Activated CD4-positive, alpha-beta T cell treated with anti-CD3 and anti-CD28 coated beads for 36 hours (primary cell): ENCODE measurements at regions not wholly inside any gene's neighbourhood (a gene's known extent, or its start where the extent isn't known, plus 50 kb on each side); places are given as distances from the start of the nearest gene placed in this dataset.

Source experiments
- ATAC-seq: fragments of 200-7000 bp; cut with Tn5 transposase; one replicate; pipeline ENCODE4 v1.10.0; 2021; ENCODE audit warnings: mild to moderate bottlenecking, moderate library complexity
- CTCF ChIA-PET: fragments of 350-600 bp; sonication (Branson Sonifier 250); formaldehyde crosslinking; loops from one replicate; lab custom pipeline; 2021; ENCODE audit warnings: antibody characterized with exemption; lab: Charles Lee
- POLR2A ChIA-PET: fragments of 350-600 bp; sonication (Branson Sonifier 250); formaldehyde crosslinking; loops from one replicate; lab custom pipeline; 2021; ENCODE audit warnings: antibody characterized with exemption, inconsistent platforms; lab: Charles Lee
- DNase-seq: peaks from one replicate; pipeline ENCODE4 v3.0.0-alpha.2; 2020
- H3K27ac Mint-ChIP-seq: one replicate; pipeline ENCODE4 v1.8.0; 2021; ENCODE audit warnings: mixed read lengths
- H3K27me3 Mint-ChIP-seq: one replicate; pipeline ENCODE4 v1.8.0; 2021; ENCODE audit warnings: mixed read lengths
- H3K36me3 Mint-ChIP-seq: one replicate; pipeline ENCODE4 v1.8.0; 2021; ENCODE audit warnings: low read depth, mixed read lengths
- H3K4me1 Mint-ChIP-seq: one replicate; pipeline ENCODE4 v1.8.0; 2021; ENCODE audit warnings: mixed read lengths
- H3K4me3 Mint-ChIP-seq: one replicate; pipeline ENCODE4 v1.8.0; 2021; ENCODE audit warnings: mild to moderate bottlenecking, moderate library complexity, mixed read lengths
- H3K9me3 Mint-ChIP-seq: one replicate; pipeline ENCODE4 v1.8.0; 2021; ENCODE audit warnings: low read depth, mixed read lengths
- intact Hi-C, 2 experiments: fragments of 100-400 bp; cut with DNase I in 1 of 2; cut with micrococcal nuclease in 1 of 2; formaldehyde crosslinking; loops; one replicate each; pipeline versions ENCODE4 v1.14.2 to v1.15.1; 2022 to 2024; cut with DNase I, micrococcal nuclease

- ChIA-PET CTCF (interaction anchor here (0.5 kb wide), 1 partner anchor 26 kb away, joined by 4 read pairs; no protein-coding TSS in a partner anchor), POLR2A (no interaction called here)
- Mint-ChIP-seq H3K36me3 (no peaks in the 10 kb centered on the region), H3K4me3 (no peak overlapping the region), H3K27ac (no peak overlapping the region), H3K9me3 (no peaks in the 10 kb centered on the region), H3K27me3 (no peaks in the 10 kb centered on the region), H3K4me1 (no peaks in the 10 kb centered on the region)
- no peak for ATAC-seq
- intact Hi-C loops, result no loop called here
- no peak for DNase-seq
Observed at GRCh38 chr14:38839694-38840365, 263.2 kb downstream of the SEC23A start.

- Mint-ChIP-seq H3K4me1 (no peaks in the 10 kb centered on the region), H3K4me3 (no peak overlapping the region), H3K36me3 (no peaks in the 10 kb centered on the region), H3K9me3 (no peaks in the 10 kb centered on the region), H3K27me3 (no peaks in the 10 kb centered on the region), H3K27ac (no peak overlapping the region)
- CTCF ChIA-PET, result no interaction called here
- ATAC-seq (no peak), DNase-seq (no peak)
- intact Hi-C loops, result no loop called here
- POLR2A ChIA-PET, result no interaction called here
Observed at GRCh38 chr14:38838979-38839323, 264.1 kb downstream of the SEC23A start.

GRCh38 chr14:38838049-38838978 is 264.7 kb downstream of the SEC23A start:
- intact Hi-C loops, result no loop called here
- H3K4me3 Mint-ChIP-seq, result no peak overlapping the region

GRCh38 chr14:38837343-38838048 is 265.5 kb downstream of the SEC23A start:
- no peaks in the 10 kb centered on the region for H3K36me3 Mint-ChIP-seq
- no peaks in the 10 kb centered on the region for H3K27me3 Mint-ChIP-seq
- intact Hi-C loops, result no loop called here
- H3K4me3 Mint-ChIP-seq, result no peak overlapping the region
- H3K4me1 Mint-ChIP-seq, result no peaks in the 10 kb centered on the region
- no peak for ATAC-seq
- H3K27ac Mint-ChIP-seq, result no peak overlapping the region
- DNase-seq, result no peak
- POLR2A ChIA-PET, result no interaction called here
- H3K9me3 Mint-ChIP-seq, result no peaks in the 10 kb centered on the region
- CTCF ChIA-PET, result no interaction called here

More at GRCh38 chr14:38838049-38838978, 264.7 kb downstream of the SEC23A start:
- ChIA-PET CTCF (no interaction called here), POLR2A (no interaction called here)
- H3K9me3 Mint-ChIP-seq, result no peaks in the 10 kb centered on the region
- no peak overlapping the region for H3K27ac Mint-ChIP-seq
- no peak for DNase-seq
- no peaks in the 10 kb centered on the region for H3K36me3 Mint-ChIP-seq
- no peaks in the 10 kb centered on the region for H3K4me1 Mint-ChIP-seq
- no peaks in the 10 kb centered on the region for H3K27me3 Mint-ChIP-seq
- no peak for ATAC-seq

GRCh38 chr14:38836539-38836938 is 266.5 kb downstream of the SEC23A start:
- no peaks in the 10 kb centered on the region for H3K9me3 Mint-ChIP-seq
- H3K36me3 Mint-ChIP-seq, result no peaks in the 10 kb centered on the region
- H3K4me1 Mint-ChIP-seq, result no peaks in the 10 kb centered on the region
- no peak overlapping the region for H3K27ac Mint-ChIP-seq
- no peaks in the 10 kb centered on the region for H3K27me3 Mint-ChIP-seq
- ATAC-seq (no peak), DNase-seq (no peak)
- intact Hi-C loops, result no loop called here
- ChIA-PET POLR2A (no interaction called here), CTCF (no interaction called here)
- H3K4me3 Mint-ChIP-seq, result no peak overlapping the region

- POLR2A ChIA-PET, result no interaction called here
- ATAC-seq (no peak), DNase-seq (no peak)
- no peaks in the 10 kb centered on the region for H3K27me3 Mint-ChIP-seq
- H3K4me3 Mint-ChIP-seq, result no peak overlapping the region
- CTCF ChIA-PET, result no interaction called here
- no peak overlapping the region for H3K27ac Mint-ChIP-seq
- no peaks in the 10 kb centered on the region for H3K36me3 Mint-ChIP-seq
- intact Hi-C loops, result no loop called here
- H3K9me3 Mint-ChIP-seq, result no peaks in the 10 kb centered on the region
- H3K4me1 Mint-ChIP-seq, result no peaks in the 10 kb centered on the region
Observed at GRCh38 chr14:38835874-38836273, 267.2 kb downstream of the SEC23A start.

- peaks cover 4% of the 10 kb centered on the region for H3K27me3 Mint-ChIP-seq
- POLR2A ChIA-PET, result no interaction called here
- CTCF ChIA-PET, result interaction anchor here (0.6 kb wide), 1 partner anchor 1590 kb away, joined by 3 read pairs; no protein-coding TSS in a partner anchor
- no peaks in the 10 kb centered on the region for H3K9me3 Mint-ChIP-seq
- H3K4me1 Mint-ChIP-seq, result no peaks in the 10 kb centered on the region
- ATAC-seq (no peak), DNase-seq (no peak)
- no peaks in the 10 kb centered on the region for H3K36me3 Mint-ChIP-seq
- no peak overlapping the region for H3K4me3 Mint-ChIP-seq
- H3K27ac Mint-ChIP-seq, result no peak overlapping the region
- intact Hi-C loops, result no loop called here
Observed at GRCh38 chr14:38828183-38828827, 274.7 kb downstream of the SEC23A start.

- Mint-ChIP-seq H3K27ac (no peak overlapping the region), H3K4me3 (no peak overlapping the region), H3K9me3 (no peaks in the 10 kb centered on the region), H3K4me1 (no peaks in the 10 kb centered on the region), H3K27me3 (peaks cover 4% of the 10 kb centered on the region), H3K36me3 (no peaks in the 10 kb centered on the region)
- POLR2A ChIA-PET, result no interaction called here
- CTCF ChIA-PET, result no interaction called here
- DNase-seq (no peak), ATAC-seq (no peak)
- intact Hi-C loops, result no loop called here
Observed at GRCh38 chr14:38824706-38825105, 278.3 kb downstream of the SEC23A start.

GRCh38 chr14:38818555-38818954 is 284.5 kb downstream of the SEC23A start:
- ATAC-seq (no peak), DNase-seq (no peak)
- CTCF ChIA-PET, result no interaction called here
- Mint-ChIP-seq H3K9me3 (no peaks in the 10 kb centered on the region), H3K27me3 (no peaks in the 10 kb centered on the region), H3K4me1 (no peaks in the 10 kb centered on the region), H3K4me3 (no peak overlapping the region), H3K36me3 (no peaks in the 10 kb centered on the region), H3K27ac (no peak overlapping the region)
- POLR2A ChIA-PET, result no interaction called here
- intact Hi-C loops, result no loop called here

GRCh38 chr14:38808734-38809455 is 294.1 kb downstream of the SEC23A start:
- Mint-ChIP-seq H3K4me1 (no peaks in the 10 kb centered on the region), H3K27me3 (peaks cover 1% of the 10 kb centered on the region), H3K9me3 (no peaks in the 10 kb centered on the region), H3K27ac (no peak overlapping the region), H3K4me3 (no peak overlapping the region), H3K36me3 (no peaks in the 10 kb centered on the region)
- ChIA-PET POLR2A (no interaction called here), CTCF (interaction anchor here (0.5 to 1.6 kb wide), 5 partner anchors 15 to 488 kb away, joined by 3 to 6 read pairs (median 3); no protein-coding TSS in a partner anchor)
- ATAC-seq, result no peak
- DNase-seq, result peak; percentile 28
- intact Hi-C loops, result no loop called here

- no peaks in the 10 kb centered on the region for H3K4me1 Mint-ChIP-seq
- no peaks in the 10 kb centered on the region for H3K27me3 Mint-ChIP-seq
- ChIA-PET POLR2A (no interaction called here), CTCF (interaction anchor here (0.6 kb wide), 1 partner anchor 10 kb away, joined by 3 read pairs; no protein-coding TSS in a partner anchor)
- no peak for ATAC-seq
- no peak for DNase-seq
- no peak overlapping the region for H3K27ac Mint-ChIP-seq
- no peaks in the 10 kb centered on the region for H3K36me3 Mint-ChIP-seq
- intact Hi-C loops, result no loop called here
- no peak overlapping the region for H3K4me3 Mint-ChIP-seq
- peaks cover 5% of the 10 kb centered on the region for H3K9me3 Mint-ChIP-seq
Observed at GRCh38 chr14:38799671-38800070, 303.4 kb downstream of the SEC23A start.
